Prostate gland (tissue), 2 donors: ENCODE measurements at regions not wholly inside any gene's neighbourhood (a gene's known extent, or its start where the extent isn't known, plus 50 kb on each side); places are given as distances from the start of the nearest gene placed in this dataset.
A peak's percentile ranks its signal among the peaks of the same experiment; 100 is the strongest.

ENCODE experiments used
- DNase-seq: peaks from one replicate; pipeline ENCODE4 v3.0.0-alpha.2; 2019; ENCODE audit warnings: low spot score
- H3K27ac ChIP-seq, 2 donors: fragments of 200-600 bp; sonication (generic); 2 replicates each; pipeline ENCODE4 v1.5.1; 2017 to 2019
- H3K27me3 ChIP-seq: fragments of 200-600 bp; sonication (generic); replicated peaks from 2 replicates; pipeline ENCODE4 v1.5.1; 2019; ENCODE audit not compliant: insufficient read depth
- H3K36me3 ChIP-seq, 2 donors: fragments of 200-600 bp; sonication (generic); 1 replicate in 1 of 2; 2 replicates in 1 of 2; pipeline versions ENCODE4 v1.5.1 to v1.8.1; 2017 to 2019
- H3K4me1 ChIP-seq: fragments of 200-600 bp; sonication (generic); replicated peaks from 2 replicates; pipeline ENCODE4 v1.5.1; 2019
- H3K4me3 ChIP-seq, 2 donors: fragments of 200-600 bp; sonication (generic); 2 replicates each; pipeline ENCODE4 v1.5.1; 2017 to 2019
- H3K9me3 ChIP-seq: fragments of 200-600 bp; sonication (generic); 2 replicates; pipeline ENCODE4 v1.5.1; 2017
- CTCF ChIP-seq, 4 experiments: fragments of 200-600 bp in 2 of 4; fragments of 450-650 bp in 2 of 4; sonication (generic) in 2 of 4; IDR thresholded peaks; 1 replicate in 3 of 4; 2 replicates in 1 of 4; pipeline ENCODE4 v1.5.1; 2016 to 2019; ENCODE audit warnings: antibody characterized with exemption in 4 of 4, mild to moderate bottlenecking in 2 of 4, moderate library complexity in 2 of 4
- POLR2A ChIP-seq: fragments of 450-650 bp; IDR thresholded peaks from one replicate; pipeline ENCODE4 v1.6.1; 2016; ENCODE audit warnings: antibody characterized with exemption, mild to moderate bottlenecking
- POLR2AphosphoS5 ChIP-seq: sonication (generic); formaldehyde crosslinking; IDR thresholded peaks from one replicate; pipeline ENCODE4 v1.6.1; 2017; ENCODE audit warnings: antibody characterized with exemption
- WGBS: methylation state at CpG from one replicate; pipeline ENCODE4 v1.1.5; 2018; 5-methylcytosine and 5-hydroxymethylcytosine counted together
- intact Hi-C: fragments of 100-400 bp; cut with DNase I; formaldehyde crosslinking; loops from one replicate; pipeline ENCODE4 v1.14.2; 2022

- 21% methylated on average over 11 of the region's 11 CpGs for WGBS
- Histone ChIP-seq H3K9me3 (no peaks in the 10 kb centered on the region), H3K27me3 (no peaks in the 10 kb centered on the region), H3K4me3 (no peak overlapping the region), H3K27ac (peak overlapping the region; percentile 3 to 39), H3K4me1 (no peaks in the 10 kb centered on the region), H3K36me3 (no peaks in the 10 kb centered on the region)
- TF ChIP-seq CTCF (IDR thresholded peaks at IDR 0.05) = peak; percentile 61 to 92 (median 76)
- no peak for TF ChIP-seq POLR2A
- peak; percentile 13 for TF ChIP-seq POLR2AphosphoS5
- intact Hi-C loops = loop anchor here (2.0 kb wide), 1 partner anchor 281 kb away; no protein-coding TSS in a partner anchor
- peak; percentile 81 for DNase-seq
Measured at GRCh38 chr4:81351654-81352445, 119.9 kb downstream of the RASGEF1B start.

GRCh38 chr4:81350040-81350439, 121.7 kb downstream of the RASGEF1B start:
- Histone ChIP-seq H3K27me3 (no peaks in the 10 kb centered on the region), H3K4me1 (no peaks in the 10 kb centered on the region), H3K4me3 (no peak overlapping the region), H3K27ac (no peak overlapping the region), H3K9me3 (no peaks in the 10 kb centered on the region), H3K36me3 (no peaks in the 10 kb centered on the region)
- no peak for TF ChIP-seq POLR2A
- no peak for TF ChIP-seq POLR2AphosphoS5
- no peak for DNase-seq
- intact Hi-C loops = no loop called here
- WGBS = 92% methylated on average over 3 of the region's 3 CpGs

DNA sequence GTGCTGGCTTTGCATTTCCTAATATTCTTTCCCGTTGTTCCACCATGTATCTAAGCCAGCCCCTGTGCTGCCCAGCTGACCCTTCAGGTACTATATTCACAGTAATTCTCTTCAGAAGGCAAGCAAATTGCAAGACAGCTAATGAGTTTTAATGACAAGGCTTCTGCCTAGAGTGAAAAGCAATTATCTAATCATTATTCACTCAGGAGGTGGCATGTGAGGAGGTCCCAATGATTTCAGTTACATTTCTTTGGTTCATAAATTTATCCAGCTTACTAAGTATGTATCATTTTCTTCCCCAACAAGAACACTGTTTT, 123.0 kb downstream of the RASGEF1B start:
- no peak for DNase-seq
- H3K4me1 ChIP-seq = no peaks in the 10 kb centered on the region
- H3K4me3 ChIP-seq = no peak overlapping the region
- no peaks in the 10 kb centered on the region for H3K27me3 ChIP-seq
- H3K27ac ChIP-seq = no peak overlapping the region
- 67% methylated on average over 1 of the region's 1 CpG for WGBS
- H3K9me3 ChIP-seq = no peaks in the 10 kb centered on the region
- TF ChIP-seq POLR2AphosphoS5 (no peak), CTCF (IDR thresholded peaks at IDR 0.05) (no peak), POLR2A (no peak)
- intact Hi-C loops = no loop called here
- no peaks in the 10 kb centered on the region for H3K36me3 ChIP-seq

- intact Hi-C loops = no loop called here
- no peak overlapping the region for H3K4me3 ChIP-seq
- no peak for TF ChIP-seq CTCF (IDR thresholded peaks at IDR 0.05)
- TF ChIP-seq POLR2AphosphoS5 = no peak
- TF ChIP-seq POLR2A = no peak
Measured at GRCh38 chr4:81348086-81348777, 123.5 kb downstream of the RASGEF1B start.

DNA sequence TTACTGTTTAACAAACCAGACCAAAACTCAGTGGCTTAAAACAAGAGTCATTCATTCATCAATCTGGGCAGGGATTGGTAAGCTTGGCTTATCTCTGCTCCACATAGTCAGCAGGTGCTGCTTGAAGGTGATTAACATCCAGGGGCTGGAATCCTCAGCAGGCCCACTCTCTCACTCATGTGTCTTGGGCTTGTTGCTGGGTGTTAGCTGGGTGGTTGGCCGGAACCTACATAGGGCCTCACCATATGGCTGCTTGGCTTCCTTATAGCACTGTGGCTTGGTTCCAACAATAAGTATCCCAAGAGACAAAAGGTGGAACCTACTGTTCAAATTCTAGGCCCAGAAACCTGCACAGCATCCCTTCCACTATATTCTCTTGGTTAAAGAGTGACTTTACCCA, 125.0 kb downstream of the RASGEF1B start:
- Histone ChIP-seq H3K27ac (no peak overlapping the region), H3K36me3 (no peaks in the 10 kb centered on the region), H3K27me3 (no peaks in the 10 kb centered on the region), H3K4me1 (no peaks in the 10 kb centered on the region), H3K9me3 (no peaks in the 10 kb centered on the region), H3K4me3 (no peak overlapping the region)
- no peak for DNase-seq
- WGBS = 100% methylated on average over 1 of the region's 1 CpG
- TF ChIP-seq POLR2AphosphoS5 = no peak
- no peak for TF ChIP-seq POLR2A
- TF ChIP-seq CTCF (IDR thresholded peaks at IDR 0.05) = no peak
- intact Hi-C loops = no loop called here

More at GRCh38 chr4:81348086-81348777, 123.5 kb downstream of the RASGEF1B start:
- 85% methylated on average over 3 of the region's 3 CpGs for WGBS
- no peak for DNase-seq
- Histone ChIP-seq H3K36me3 (no peaks in the 10 kb centered on the region), H3K4me1 (no peaks in the 10 kb centered on the region), H3K9me3 (no peaks in the 10 kb centered on the region), H3K27me3 (no peaks in the 10 kb centered on the region), H3K27ac (no peak overlapping the region)
